ENCODE measurements at regions not wholly inside any gene's neighbourhood (a gene's known extent, or its start where the extent isn't known, plus 50 kb on each side); places are given as distances from the start of the nearest gene placed in this dataset.

DNA sequence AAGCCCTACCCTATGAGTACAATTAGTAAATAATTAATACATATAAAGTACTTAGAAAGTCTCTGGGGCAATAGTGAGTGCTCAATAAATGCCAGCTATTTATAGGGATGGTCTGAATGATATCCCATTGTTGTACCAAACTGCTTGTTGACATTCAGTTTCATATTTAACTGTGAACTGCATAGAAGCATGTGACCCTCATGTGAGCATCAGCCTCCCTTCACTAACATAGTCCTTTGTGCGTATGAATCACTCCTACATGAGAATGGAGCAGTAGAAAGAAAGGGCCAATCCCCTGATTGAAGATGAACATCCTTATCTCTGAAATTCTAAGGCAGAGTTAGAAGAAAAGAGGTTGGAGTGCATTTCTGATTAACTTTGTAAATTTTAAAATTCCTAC, 68.7 kb upstream of the ATP10A start:
- Mint-ChIP-seq H3K4me1 (ENCODE audit: low read depth) (peaks cover 5% of the 10 kb centered on the region), H3K27me3 (ENCODE audit: low read depth) (peaks cover 14% of the 10 kb centered on the region)

DNA sequence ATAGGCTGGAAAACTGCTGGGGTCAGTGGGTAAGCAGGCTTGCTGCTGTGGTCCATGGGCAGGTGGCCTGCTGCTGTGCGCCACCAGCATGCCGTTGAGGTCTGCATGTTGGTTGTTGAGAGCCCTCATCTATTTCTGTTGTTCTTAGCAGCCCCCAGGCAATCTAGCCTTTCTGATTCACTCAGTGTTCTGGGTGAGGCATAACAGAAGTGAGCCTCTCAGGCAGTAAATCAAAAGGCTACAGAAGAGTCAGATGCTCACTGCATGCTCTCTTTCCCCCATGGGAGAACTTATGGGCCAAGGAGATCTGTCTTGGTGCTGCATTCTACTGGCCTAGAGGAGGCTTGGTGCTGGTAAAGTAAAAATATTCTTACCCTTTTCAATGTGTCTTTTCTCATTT, 67.8 kb upstream of the ATP10A start:
- Mint-ChIP-seq H3K4me1 (ENCODE audit: low read depth) (peaks cover 5% of the 10 kb centered on the region), H3K4me3 (no peak overlapping the region), H3K36me3 (ENCODE audit: low read depth) (no peaks in the 10 kb centered on the region), H3K9me3 (peaks cover 12% of the 10 kb centered on the region), H3K27me3 (ENCODE audit: low read depth) (peaks cover 14% of the 10 kb centered on the region), H3K27ac (no peak overlapping the region)
- DNase-seq (ENCODE audit: low spot score), result no peak

More for the DNA sequence above, 68.7 kb upstream of the ATP10A start:
- Mint-ChIP-seq H3K36me3 (ENCODE audit: low read depth) (no peaks in the 10 kb centered on the region), H3K4me3 (no peak overlapping the region), H3K27ac (no peak overlapping the region), H3K9me3 (peaks cover 12% of the 10 kb centered on the region)
- no peak for DNase-seq (ENCODE audit: low spot score)
